Peyer's patch (tissue), 4 donors: ENCODE measurements at regions not wholly inside any gene's neighbourhood (a gene's known extent, or its start where the extent isn't known, plus 50 kb on each side); places are given as distances from the start of the nearest gene placed in this dataset.
A peak's percentile ranks its signal among the peaks of the same experiment; 100 is the strongest.

Experiments
- DNase-seq, 3 donors: peaks; one replicate each; pipeline ENCODE4 v3.0.0-alpha.2; 2017 to 2019
- H3K27ac ChIP-seq, 4 donors: fragments of 200-600 bp; sonication (generic); one replicate each; pipeline ENCODE4 v1.5.1; 2016 to 2019
- H3K27me3 ChIP-seq, 2 donors: fragments of 200-600 bp; sonication (generic); one replicate each; pipeline ENCODE4 v1.5.1; 2019
- H3K36me3 ChIP-seq, 3 donors: fragments of 200-600 bp; sonication (generic); one replicate each; pipeline ENCODE4 v1.5.1; 2016 to 2019
- H3K4me1 ChIP-seq, 4 donors: fragments of 200-600 bp; sonication (generic); one replicate each; pipeline ENCODE4 v1.5.1; 2016 to 2019
- H3K4me3 ChIP-seq, 4 donors: fragments of 200-600 bp; sonication (generic); 1 replicate in 3 of 4; 2 replicates in 1 of 4; pipeline ENCODE4 v1.5.1; 2016 to 2019; ENCODE audit warnings: mild to moderate bottlenecking in 1 of 4
- H3K9me3 ChIP-seq, 4 donors: fragments of 200-600 bp; sonication (generic); one replicate each; pipeline ENCODE4 v1.5.1; 2016 to 2019; ENCODE audit warnings: mild to moderate bottlenecking in 1 of 4
- POLR2A ChIP-seq, 2 donors: fragments of 450-650 bp; IDR thresholded peaks; one replicate each; pipeline ENCODE4 v1.5.1; 2017; ENCODE audit warnings: antibody characterized with exemption in 2 of 2, mild to moderate bottlenecking in 2 of 2, moderate library complexity in 2 of 2
- TF ChIP-seq, protein P1 (sequence below), 6 experiments: fragments of 450-650 bp in 4 of 6; fragments of 200-600 bp in 2 of 6; sonication (generic) in 1 of 6; IDR thresholded peaks; one replicate each; pipeline ENCODE4 v1.5.1; 2017 to 2019; ENCODE audit warnings: antibody characterized with exemption in 6 of 6, mild to moderate bottlenecking in 3 of 6, moderate library complexity in 1 of 6

- Histone ChIP-seq H3K4me3 (no peak overlapping the region), H3K27ac (peak overlapping the region in 2 of 4 donors; percentile 38 to 75), H3K27me3 (no peaks in the 10 kb centered on the region), H3K4me1 (peaks cover 0 to 3% (median 1%) of the 10 kb centered on the region in 4 donors), H3K9me3 (no peaks in the 10 kb centered on the region), H3K36me3 (no peaks in the 10 kb centered on the region)
- DNase-seq: no peak
- TF ChIP-seq, protein P1, sequence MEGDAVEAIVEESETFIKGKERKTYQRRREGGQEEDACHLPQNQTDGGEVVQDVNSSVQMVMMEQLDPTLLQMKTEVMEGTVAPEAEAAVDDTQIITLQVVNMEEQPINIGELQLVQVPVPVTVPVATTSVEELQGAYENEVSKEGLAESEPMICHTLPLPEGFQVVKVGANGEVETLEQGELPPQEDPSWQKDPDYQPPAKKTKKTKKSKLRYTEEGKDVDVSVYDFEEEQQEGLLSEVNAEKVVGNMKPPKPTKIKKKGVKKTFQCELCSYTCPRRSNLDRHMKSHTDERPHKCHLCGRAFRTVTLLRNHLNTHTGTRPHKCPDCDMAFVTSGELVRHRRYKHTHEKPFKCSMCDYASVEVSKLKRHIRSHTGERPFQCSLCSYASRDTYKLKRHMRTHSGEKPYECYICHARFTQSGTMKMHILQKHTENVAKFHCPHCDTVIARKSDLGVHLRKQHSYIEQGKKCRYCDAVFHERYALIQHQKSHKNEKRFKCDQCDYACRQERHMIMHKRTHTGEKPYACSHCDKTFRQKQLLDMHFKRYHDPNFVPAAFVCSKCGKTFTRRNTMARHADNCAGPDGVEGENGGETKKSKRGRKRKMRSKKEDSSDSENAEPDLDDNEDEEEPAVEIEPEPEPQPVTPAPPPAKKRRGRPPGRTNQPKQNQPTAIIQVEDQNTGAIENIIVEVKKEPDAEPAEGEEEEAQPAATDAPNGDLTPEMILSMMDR (IDR thresholded peaks at IDR 0.05): no peak
- TF ChIP-seq POLR2A (IDR thresholded peaks at IDR 0.05): no peak
These were observed 192.4 kb upstream of the IL12A start for GRCh38 chr3:159796226-159796625.

- no peaks in the 10 kb centered on the region for H3K36me3 ChIP-seq
- no peaks in the 10 kb centered on the region for H3K27me3 ChIP-seq
- no peak for DNase-seq
- H3K27ac ChIP-seq: peak overlapping the region in 2 of 4 donors; percentile 38 to 75
- no peak overlapping the region for H3K4me3 ChIP-seq
- no peak for TF ChIP-seq POLR2A (IDR thresholded peaks at IDR 0.05)
- TF ChIP-seq, protein P1 (IDR thresholded peaks at IDR 0.05): no peak
- no peaks in the 10 kb centered on the region for H3K9me3 ChIP-seq
- no peaks in the 10 kb centered on the region for H3K4me1 ChIP-seq
These were observed 191.9 kb upstream of the IL12A start for GRCh38 chr3:159796744-159797143.

DNA sequence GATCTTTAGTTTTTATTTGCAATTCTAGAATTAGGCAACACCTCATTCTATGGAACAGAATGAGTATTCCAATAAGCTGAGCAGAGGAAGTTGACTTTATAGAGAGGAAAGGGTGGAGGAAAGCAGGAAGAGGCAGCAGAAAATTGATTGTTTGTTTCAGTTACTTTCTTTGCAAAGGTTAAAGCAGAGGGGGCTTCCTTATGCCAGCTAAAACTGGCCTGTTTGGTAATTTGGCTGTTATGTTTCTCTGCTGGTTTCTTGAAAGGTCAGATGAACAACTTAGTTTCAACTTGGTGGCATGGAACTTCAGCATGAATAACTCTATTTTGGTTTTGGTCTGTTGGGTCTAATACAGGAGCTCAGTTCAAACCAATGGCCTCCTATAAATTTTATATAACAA, 190.9 kb upstream of the IL12A start:
- TF ChIP-seq, protein P1 (IDR thresholded peaks at IDR 0.05): no peak
- no peak for TF ChIP-seq POLR2A (IDR thresholded peaks at IDR 0.05)
- no peak for DNase-seq
- Histone ChIP-seq H3K27me3 (no peaks in the 10 kb centered on the region), H3K4me1 (no peaks in the 10 kb centered on the region), H3K27ac (peak overlapping the region in 1 of 4 donors; percentile 75), H3K9me3 (no peaks in the 10 kb centered on the region), H3K36me3 (no peaks in the 10 kb centered on the region), H3K4me3 (no peak overlapping the region)

GRCh38 chr3:159798951-159799350, 189.7 kb upstream of the IL12A start:
- H3K9me3 ChIP-seq: no peaks in the 10 kb centered on the region
- peak overlapping the region in 2 of 4 donors; percentile 31 to 75 for H3K27ac ChIP-seq
- no peaks in the 10 kb centered on the region for H3K36me3 ChIP-seq
- TF ChIP-seq, protein P1 (IDR thresholded peaks at IDR 0.05): no peak
- no peak for TF ChIP-seq POLR2A (IDR thresholded peaks at IDR 0.05)
- no peak for DNase-seq
- no peak overlapping the region for H3K4me3 ChIP-seq
- no peaks in the 10 kb centered on the region for H3K4me1 ChIP-seq
- no peaks in the 10 kb centered on the region for H3K27me3 ChIP-seq

DNA sequence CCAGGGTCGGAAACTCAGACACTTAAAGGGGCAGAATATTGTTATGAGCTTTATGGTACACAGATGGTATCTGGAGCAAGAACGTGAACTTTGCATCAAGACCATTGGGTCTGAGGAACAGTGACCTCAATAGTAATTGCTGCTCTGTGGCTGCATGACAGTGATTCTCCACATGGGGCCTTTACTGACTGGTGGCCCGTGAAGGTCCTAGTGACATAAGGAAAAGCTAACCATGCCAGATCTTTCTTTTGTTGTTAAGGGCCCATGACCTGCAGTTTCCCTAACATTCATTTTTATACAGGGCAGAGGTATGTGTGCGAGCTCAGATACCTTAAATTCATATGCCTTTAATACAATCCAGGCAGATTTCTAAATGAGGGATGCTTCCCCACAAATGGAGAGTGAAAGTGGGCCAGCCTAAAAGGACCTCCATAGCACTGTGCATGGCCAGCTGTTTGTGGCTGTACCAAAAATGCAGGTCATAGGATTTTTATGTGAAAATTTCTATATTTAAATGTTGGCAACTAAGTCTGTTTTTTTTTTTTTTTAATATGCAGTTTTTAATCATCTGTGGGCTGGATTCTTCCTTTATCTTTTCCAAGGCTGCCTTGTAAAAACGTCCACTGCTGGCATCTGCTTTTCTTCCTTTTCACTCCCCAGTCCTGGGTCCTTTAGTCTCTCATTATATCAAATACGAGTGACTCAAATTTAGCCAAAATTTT, 188.0 kb upstream of the IL12A start:
- no peak for TF ChIP-seq POLR2A (IDR thresholded peaks at IDR 0.05)
- TF ChIP-seq, protein P1 (IDR thresholded peaks at IDR 0.05): no peak
- H3K4me3 ChIP-seq: no peak overlapping the region
- DNase-seq: no peak
- no peaks in the 10 kb centered on the region for H3K9me3 ChIP-seq
- peak overlapping the region in 1 of 4 donors; percentile 75 for H3K27ac ChIP-seq
- H3K4me1 ChIP-seq: no peaks in the 10 kb centered on the region
- H3K27me3 ChIP-seq: no peaks in the 10 kb centered on the region
- H3K36me3 ChIP-seq: no peaks in the 10 kb centered on the region
